HG02973 (cell line): ENCODE measurements at regions not wholly inside any gene's neighbourhood (a gene's known extent, or its start where the extent isn't known, plus 50 kb on each side); places are given as distances from the start of the nearest gene placed in this dataset.
"Not testable (repeated sequence)": the region's sequence is repeated elsewhere in the genome, so short reads cannot be mapped to it uniquely, and the experiment has no call there.

ENCODE experiments used
- ATAC-seq: cut with Tn5 transposase; IDR thresholded peaks from one replicate; pipeline ENCODE4 v1.9.1; 2021; ENCODE audit warnings: moderate library complexity; ENCODE audit not compliant: unreplicated experiment

DNA sequence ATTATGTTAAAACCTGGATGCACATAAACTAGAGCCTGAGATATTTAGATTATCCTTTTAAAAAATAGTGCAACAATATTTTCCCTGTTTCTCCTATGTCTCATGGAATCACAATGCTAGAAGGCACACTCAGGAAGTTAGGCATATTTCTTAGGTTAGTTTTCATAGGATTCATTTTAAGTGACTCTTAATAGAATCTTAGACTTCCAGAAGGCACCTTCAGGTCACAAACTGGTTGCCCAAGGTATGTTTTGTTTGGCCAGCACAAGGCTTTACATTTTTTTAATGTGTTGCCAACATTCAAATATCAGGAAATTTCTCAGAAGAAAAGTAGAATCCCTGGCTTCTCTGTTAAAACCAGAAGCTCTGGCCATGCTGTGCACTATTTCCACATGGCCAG, 129.3 kb downstream of the LNPK start:
- ATAC-seq, result no peak

DNA sequence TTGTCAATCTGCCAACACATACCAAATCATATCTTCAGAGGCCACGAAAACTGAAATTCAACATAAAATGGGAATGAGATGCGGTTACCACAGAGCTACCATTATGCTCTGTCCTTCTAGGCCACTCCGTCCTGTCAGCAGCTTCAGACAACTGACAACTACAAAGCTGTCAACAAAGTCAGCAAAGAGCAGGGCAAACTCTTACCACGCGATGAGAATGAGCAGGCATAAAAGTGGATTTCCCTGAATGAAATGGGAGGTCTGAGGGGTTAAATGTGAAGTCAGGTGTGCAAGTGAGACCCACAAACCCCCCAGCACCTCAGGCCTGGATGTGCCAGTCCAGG, 130.1 kb downstream of the LNPK start:
- no peak for ATAC-seq

DNA sequence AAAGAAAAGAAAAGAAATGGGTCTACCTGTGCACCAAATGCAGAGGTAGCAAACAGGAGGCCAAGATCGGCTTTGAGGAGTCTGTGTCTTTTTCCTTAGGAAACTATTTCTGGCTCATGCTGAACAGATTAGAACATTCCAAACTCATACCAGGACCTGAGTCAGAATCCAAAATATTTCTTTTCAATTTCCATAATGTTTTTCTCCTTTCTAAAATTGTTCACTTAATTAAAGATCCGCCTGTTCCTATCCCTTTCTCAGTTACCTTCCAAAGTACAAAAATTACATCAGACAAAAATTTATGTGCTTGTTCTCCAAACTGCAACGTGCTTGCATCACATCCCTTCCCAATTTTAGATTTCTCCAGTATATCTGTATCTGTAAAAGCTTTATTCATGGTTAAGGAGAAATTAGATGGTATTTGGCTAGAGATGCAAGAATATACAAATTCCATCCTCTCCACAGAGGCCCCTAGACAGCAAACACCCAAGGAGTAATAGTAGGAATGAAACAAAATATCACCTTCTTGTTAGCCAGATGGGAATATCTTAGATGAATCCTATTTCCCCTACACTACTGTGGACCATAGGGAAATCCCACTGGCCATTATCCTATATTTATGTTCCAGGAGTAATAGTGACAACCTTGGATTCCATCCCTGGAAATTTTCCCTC, 130.6 kb downstream of the LNPK start:
- ATAC-seq, result no peak

DNA sequence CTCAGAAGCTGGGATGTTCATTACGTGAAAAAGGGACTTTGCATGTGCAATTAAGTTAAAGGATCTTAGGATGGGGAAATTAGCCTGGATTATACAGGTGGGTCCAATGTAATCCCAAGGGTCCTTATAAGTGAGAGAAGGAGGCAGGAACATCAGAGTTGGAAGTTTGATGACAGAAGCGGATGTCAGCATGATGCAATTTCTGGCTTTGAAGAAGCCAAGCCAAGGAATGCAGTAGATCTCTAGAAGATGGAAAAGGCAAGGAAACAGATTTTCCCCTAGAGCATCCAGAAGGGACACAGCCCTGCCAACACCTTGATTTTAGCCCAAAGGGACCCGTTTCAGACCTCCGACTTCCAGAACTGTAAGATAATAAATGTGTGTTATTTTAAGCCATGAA, 136.4 kb downstream of the LNPK start:
- ATAC-seq, result no peak

DNA sequence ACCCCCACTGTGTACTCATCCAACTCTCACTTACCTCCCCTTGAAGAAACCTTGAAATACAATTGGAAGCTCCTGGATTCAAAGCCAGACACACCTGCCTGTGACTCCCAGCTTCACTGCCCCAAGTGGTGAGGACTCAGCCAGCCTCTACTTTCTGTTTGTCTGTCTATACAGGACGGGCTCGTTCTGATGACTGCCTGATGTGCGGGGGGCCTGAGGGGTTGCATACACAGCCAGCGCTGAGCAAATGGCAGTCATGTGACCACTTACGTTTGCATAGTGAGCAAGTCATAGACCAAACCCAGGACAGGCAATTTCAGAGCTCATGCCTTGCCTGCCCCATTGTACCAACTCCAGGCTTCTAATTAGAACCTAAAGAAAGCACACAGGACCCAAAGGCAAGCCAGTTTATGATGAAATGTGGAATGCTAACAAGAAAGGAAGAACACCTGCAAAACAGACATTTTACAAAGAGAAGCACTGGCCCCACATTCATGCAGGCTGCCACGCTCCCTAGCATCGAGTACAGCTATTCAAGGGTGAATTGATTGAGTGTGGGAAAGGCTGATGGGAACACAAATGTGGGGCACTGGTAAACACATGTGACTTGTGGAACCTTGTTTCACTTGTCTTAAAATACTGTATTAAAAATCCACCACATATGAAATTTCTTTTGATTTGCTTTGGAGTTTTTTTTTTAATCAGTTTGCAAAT, 137.8 kb downstream of the LNPK start:
- ATAC-seq, result no peak

DNA sequence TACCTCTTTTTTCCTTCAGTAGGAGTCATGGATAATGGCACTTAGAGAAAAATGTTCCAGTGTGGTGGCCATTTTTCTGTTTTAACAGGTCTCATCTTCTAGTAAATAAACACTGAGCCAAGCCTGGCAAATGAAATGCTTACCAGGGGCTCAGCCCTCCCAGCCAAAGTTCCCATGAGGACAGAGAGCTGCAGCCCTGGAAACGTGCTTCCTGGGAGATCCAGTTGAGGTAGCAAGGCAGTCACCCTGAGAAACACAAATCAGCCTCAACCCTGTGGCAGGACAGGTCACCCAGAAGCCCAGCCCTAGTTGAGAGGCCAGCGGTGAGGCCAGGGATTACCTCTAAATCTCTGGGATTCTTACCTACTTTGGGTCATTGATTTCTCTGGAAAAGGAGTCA, 140.1 kb downstream of the LNPK start:
- ATAC-seq, result no peak

DNA sequence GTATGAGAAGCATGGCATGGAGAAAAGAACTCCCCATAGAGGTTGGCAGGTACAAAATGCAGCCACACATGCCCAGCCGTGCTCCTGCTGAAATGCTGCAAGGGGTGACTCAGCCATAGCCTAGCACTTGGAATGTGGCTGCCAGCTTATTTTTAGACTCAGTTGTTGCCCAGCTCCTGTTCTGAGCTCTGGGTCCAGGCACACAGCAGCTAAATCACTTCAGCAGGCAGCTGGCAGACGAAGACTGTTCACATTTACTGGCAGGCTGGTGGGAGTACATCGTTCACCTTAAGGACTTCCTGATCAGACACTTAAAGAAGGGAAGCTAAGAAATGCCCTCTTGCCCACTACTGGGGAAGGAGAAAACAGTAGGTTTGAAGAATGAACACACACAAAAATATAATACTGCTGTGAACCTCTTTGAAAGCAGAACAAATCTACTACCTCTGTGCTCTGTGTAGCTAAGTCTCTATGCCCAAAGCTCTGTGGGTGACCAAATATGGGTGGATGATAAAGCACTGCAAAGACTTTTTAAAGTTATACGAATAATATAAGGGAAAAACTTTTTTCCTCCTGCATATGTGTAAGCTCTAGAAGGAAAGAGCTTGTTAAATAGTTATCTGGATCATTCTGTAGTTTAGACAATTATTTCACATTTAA, 146.1 kb downstream of the LNPK start:
- ATAC-seq, result no peak

DNA sequence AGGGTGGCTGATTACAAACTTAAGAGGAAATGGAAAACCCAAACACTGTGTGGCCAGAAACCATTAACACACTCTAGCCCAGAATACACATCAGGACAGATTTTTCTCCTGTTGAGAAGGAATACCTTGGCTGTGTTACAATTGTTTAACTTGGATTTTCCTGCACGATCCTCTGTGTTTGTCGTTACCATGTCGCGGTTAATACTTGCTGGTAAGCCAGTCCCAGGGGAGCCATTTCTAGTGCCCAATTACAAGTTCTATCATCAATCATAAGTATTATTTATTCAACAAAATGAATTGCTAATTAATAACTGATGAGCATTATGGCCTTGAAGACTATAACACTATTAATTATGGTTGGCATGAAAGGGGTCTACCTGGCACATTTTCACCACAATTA, 146.8 kb downstream of the LNPK start:
- no peak for ATAC-seq

DNA sequence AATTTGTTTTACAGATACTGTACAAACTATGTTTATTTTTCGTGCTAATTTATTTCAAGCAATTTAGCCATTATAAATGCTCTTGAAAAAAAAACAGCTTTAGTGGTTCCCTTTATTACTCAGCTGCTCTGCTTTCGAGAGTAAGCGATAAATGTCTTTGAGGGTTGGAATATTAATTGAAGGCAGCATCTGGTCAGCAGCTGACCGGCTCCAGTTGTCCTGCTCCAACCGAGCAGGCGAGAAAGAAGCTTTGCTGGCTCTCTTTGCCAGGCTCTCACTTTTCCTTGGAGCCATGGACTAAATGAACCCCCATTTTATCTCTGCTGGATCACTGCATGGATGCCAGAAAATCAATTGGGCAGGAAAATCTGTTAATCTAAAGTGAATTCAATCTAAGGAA, 147.4 kb downstream of the LNPK start:
- ATAC-seq, result no peak

DNA sequence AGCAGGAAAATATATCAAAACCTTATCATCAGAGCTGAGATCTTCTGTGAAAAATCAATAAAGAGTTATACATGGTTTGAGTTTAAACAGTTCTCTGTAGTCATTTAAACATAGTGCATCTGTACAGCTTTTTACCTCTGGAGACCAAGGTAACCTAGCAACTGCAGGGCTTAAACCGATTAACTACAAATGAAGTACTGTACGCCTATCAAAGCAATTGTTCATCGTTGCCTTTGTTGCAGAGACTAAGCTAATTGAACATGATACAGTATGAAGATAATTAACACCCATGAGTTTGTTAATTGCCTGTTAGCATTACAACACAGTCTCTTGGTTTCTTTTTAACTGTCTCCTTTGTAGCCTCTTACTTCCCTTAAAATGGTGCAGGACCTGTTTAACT, 147.9 kb downstream of the LNPK start:
- ATAC-seq, result no peak

DNA sequence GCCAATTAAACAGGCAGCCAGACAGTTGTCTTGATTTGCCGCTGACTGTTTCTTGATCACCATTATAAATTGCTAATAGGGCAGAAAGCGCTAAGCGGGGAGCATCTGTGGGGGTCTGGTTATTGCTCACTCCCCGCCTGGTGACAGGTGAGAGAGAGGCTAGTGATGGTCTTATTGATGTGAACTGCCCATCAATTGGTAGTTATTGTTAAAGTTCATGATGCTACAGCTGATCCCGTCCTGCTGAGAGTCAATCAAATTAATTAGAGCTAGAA, 148.5 kb downstream of the LNPK start:
- ATAC-seq, result no peak

DNA sequence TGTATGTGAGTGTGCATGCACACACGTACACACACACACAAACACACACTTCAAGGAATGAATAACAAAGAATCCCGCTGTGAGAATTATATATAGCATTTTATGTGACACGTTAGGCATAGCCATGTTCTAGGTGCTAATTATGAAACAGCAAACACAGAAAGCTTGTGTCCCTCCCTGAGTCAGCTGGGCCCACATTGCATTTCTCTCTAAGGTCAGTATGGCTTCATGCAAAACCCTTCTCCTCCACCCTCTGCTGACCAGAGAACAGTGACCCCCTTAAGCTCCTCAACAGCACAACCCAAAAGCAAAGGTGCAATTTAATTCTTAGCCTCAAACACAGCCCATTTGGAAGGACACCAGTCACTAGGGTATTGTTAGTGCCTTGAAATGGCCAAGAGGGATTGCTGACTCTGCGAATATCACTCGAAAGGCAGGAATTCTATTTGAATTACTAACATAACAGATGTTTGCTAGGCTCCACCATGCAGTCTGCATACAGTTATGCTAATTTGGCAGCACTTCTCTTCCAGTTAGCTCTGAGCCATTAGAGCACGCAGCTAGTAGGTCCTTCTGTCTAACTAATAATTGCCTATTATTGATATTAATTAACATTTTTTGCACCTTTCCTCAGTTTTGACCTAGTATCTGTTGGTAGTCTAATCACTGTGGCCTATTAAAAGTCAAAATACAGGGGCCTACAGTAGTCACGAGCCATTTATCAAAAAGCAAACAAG, 149.0 kb downstream of the LNPK start:
- no peak for ATAC-seq

DNA sequence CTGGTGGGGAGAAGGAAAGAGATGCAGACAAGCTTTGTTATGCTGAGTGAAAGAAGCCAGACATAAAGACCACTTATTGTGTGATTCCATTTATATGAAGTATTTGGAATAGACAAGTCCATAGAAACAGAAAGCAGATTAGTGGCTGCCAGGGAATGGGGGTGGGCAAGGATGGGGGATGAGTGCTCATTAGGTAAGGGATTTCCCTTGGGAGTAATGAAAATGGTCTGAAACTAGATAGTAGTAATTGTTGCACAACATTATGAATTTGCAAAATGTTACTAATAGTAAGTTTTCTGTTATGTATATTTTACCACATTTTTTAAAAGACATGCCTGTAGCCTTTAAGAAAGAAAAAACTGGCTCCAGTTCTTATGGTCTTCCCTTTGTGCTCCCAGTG, 154.9 kb downstream of the LNPK start:
- no peak for ATAC-seq

DNA sequence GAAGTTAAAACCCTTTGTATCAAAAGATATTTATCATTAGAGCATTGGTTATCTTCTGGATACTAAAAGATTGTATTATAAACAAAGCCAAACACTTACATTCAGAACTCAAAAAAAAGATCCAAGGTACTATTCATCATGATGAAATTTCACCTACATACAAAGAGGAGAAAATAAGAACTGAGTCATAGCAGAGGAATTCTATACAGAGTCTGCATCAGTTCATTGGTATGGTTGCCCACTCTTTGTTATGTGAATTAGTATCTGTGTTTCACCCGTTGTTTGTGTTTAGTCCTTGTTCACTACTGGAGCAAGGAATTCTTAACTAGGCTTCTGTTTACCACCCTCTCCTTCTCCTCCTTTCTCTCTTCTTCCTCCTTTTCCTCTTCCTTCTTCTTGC, 157.9 kb downstream of the LNPK start:
- ATAC-seq, result no peak

DNA sequence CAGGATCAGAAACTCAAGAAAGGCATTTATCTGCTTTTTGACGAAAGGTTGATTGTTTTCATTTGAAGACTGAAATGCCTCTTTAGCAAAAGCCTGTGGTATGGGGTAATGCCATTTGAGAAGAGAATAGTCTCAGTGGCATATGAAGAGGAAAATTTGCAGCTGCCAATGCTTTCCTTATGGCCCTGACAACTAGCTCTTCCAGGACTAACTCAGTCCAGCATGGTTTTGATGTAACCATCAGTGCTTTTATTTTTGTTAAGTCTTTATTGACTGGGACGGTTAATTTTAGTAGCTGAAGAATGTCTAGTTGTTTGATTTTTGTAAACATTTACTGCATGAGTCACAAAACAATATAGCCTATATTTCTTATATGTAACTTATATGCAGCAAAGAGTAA, 158.4 kb downstream of the LNPK start:
- no peak for ATAC-seq

DNA sequence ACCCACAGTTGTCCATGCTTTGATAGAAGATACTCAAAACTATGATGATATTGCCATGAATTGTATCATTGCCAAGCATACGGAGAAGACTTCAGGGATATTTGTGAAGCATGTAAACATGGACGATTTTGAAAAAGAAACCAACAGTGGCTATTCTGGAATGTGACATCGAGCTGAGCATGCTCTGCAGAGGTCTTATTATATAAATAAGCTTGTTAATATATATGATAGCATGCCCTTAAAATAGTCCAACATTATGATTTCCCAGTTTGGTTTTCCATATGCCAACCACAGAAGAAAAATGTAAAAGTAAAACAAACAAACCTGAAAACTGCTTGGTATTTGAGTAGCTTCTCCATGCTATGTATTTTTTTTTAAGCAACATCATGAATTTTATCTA, 159.1 kb downstream of the LNPK start:
- no peak for ATAC-seq

DNA sequence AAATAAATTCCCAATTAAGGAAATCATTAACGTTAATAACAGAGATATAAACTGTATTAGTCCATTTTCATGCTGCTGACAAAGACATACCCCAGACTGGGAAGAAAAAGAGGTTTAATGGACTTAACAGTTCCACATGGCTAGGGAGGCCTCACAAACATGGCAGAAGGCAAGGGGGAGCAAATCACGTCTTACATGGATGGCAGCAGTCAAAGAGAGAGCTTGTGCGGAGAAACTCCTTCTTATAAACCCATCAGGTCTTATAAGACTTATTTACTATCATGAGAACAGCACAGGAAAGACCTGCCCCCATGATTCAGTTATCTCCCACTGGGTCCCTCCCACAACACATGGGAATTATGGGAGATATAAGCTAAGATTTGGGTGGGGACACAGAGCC, 161.3 kb downstream of the LNPK start:
- ATAC-seq, result not testable (repeated sequence)

DNA sequence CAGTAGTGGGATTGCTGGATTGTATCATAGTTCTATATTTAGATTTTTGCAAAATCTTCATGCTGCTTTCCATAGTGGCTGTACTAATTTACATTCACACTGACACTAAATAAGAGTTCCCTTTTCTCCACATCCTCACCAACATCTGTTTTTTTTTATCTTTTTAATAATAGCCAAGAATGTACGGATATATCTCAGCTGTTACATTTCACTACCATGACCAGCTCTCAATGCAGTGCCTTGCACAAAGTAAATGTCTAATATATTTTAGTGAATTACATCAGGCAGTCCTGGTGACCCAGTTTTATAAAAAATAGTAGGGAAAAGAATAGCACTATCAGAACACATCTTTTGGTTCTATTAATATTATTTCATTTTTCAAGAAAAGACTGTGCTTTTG, 161.8 kb downstream of the LNPK start:
- ATAC-seq, result no peak

DNA sequence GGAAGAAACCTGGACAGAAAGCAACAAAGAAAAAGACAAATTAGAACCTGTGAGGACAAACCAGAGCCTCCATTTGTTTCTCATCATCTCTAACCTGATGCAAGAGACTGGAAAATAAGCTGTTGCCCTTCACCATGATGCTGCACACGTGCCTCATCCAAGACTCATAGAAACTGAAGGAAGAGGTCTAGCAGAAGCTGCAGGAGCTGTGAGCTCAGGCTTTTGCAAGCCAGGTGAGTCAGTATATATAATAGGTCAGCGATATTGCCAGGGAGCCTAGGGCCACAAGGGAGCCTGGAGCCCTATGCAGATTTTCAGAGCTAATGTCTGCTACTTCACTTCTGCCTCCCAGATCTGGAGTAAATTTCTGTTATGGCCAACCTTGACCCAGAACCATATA, 163.1 kb downstream of the LNPK start:
- ATAC-seq, result no peak

DNA sequence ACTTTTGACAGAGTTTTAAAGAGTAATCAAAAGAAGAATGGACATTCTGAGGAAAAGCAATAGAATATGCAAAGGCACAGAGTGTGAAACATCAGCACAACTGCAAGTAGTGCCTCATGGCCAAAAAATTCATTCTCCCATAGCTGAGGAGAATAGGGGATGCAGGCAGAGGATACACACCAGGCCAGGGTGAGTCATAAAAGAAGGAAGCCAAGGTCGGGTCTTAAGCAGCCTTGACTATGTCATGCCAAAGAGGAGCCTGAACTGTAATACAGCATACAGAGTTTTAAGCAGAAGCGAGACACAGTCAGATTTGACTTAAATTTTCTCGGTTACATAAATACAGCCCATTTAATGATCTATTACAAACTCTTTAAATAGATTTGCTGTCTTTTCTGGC, 165.0 kb downstream of the LNPK start:
- ATAC-seq, result no peak

DNA sequence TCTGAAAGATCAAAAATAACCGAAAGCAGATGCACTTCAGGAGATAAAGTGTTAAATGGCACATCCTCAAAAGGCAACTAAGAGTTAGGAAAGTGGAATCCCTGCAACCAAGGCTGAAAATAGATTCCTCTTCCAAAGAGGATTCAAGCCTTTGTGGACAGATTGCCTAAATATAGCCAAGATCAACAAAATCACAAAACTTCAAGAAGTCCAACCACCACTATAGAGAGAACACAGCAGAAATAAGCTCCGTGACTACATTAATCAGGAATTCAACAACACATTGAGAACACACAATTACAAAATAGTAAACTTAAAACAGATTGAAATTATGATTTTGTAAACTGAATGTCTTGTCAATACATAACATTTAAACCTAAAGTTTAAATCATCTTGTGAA, 165.7 kb downstream of the LNPK start:
- no peak for ATAC-seq

DNA sequence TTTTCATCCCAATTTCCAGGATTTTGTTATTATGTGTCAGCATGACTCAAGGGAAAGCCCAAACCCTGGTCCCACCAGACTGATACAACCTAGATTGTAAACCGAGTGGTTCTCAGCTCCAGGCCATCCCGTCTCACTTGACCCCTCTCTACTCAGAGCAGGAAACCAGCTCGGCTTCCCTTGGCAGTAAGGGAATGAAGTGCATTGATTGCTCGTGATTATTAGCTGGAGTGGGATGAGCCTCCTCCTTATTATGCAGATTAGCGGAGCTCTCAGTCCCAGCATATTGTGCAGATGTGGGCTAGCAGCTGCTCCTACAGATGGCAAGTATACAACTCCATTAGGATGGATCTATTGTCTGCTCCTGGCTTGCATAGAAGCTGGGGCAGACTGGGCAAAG, 167.6 kb downstream of the LNPK start:
- no peak for ATAC-seq
